GM23248 (cell line): ENCODE measurements at regions not wholly inside any gene's neighbourhood (a gene's known extent, or its start where the extent isn't known, plus 50 kb on each side); places are given as distances from the start of the nearest gene placed in this dataset.

ENCODE experiments used
- EZH2 ChIP-seq: fragments of 200-600 bp; sonication (generic); IDR thresholded peaks from 2 replicates; pipeline ENCODE4 v1.6.1; 2018; ENCODE audit warnings: antibody characterized with exemption, mild to moderate bottlenecking; ENCODE audit not compliant: insufficient read depth, poor library complexity, severe bottlenecking
- EZH2phosphoT487 ChIP-seq: fragments of 200-600 bp; sonication (generic); IDR thresholded peaks from 2 replicates; pipeline ENCODE4 v1.6.1; 2018; ENCODE audit warnings: antibody characterized with exemption, moderate library complexity, mild to moderate bottlenecking, low read depth; ENCODE audit not compliant: insufficient read depth

GRCh38 chr4:26807330-26807729 is 53.3 kb upstream of the STIM2 start:
- TF ChIP-seq EZH2 (no peak), EZH2phosphoT487 (no peak)
